PC-3 (cell line): ENCODE measurements at regions not wholly inside any gene's neighbourhood (a gene's known extent, or its start where the extent isn't known, plus 50 kb on each side); places are given as distances from the start of the nearest gene placed in this dataset.

Experiments used
- ATAC-seq: fragments of 200-7000 bp; cut with Tn5 transposase; 2 replicates; pipeline ENCODE4 v1.9.1; 2020; ENCODE audit warnings: mild to moderate bottlenecking, moderate library complexity
- BruUV-seq: library from RNA; stranded (reverse); fragments of 400-500 nt; replicated peaks from 2 replicates; lab custom pipeline; 2021; lab: Mats Ljungman, UMichigan
- CTCF ChIA-PET: fragments of 300-600 bp; sonication (Branson Sonifier 250); formaldehyde crosslinking; loops from one replicate; lab custom pipeline; 2022; ENCODE audit warnings: antibody characterized with exemption; lab: Charles Lee
- POLR2A ChIA-PET: fragments of 300-600 bp; sonication (Branson Sonifier 250); formaldehyde crosslinking; loops from one replicate; lab custom pipeline; 2022; ENCODE audit warnings: antibody characterized with exemption; ENCODE audit not compliant: unreplicated experiment; lab: Charles Lee
- DNase-seq: peaks from one replicate; pipeline ENCODE4 v3.0.0-alpha.2; 2015
- H2AFZ ChIP-seq: fragments of 300-600 bp; sonication (generic); 2 replicates; pipeline ENCODE4 v1.6.0; 2016; ENCODE audit warnings: antibody characterized with exemption, low read length
- H3F3A ChIP-seq: fragments of 300-600 bp; sonication (generic); one replicate; pipeline ENCODE4 v1.6.0; 2017; ENCODE audit warnings: antibody characterized with exemption, low read length, control low read depth, mild to moderate bottlenecking; ENCODE audit not compliant: unreplicated experiment
- H3K27ac ChIP-seq: fragments of 300-600 bp; sonication (generic); 2 replicates; pipeline ENCODE4 v1.5.1; 2016; ENCODE audit warnings: mild to moderate bottlenecking, low read length
- H3K27me3 ChIP-seq: fragments of 300-600 bp; sonication (generic); 2 replicates; pipeline ENCODE4 v1.6.1; 2016; ENCODE audit warnings: low read length, mixed read lengths
- H3K36me3 ChIP-seq: fragments of 300-600 bp; sonication (generic); 2 replicates; pipeline ENCODE4 v1.6.1; 2016; ENCODE audit warnings: low read depth, mixed run types, low read length, mixed read lengths
- H3K4me1 ChIP-seq: fragments of 300-600 bp; sonication (generic); 2 replicates; pipeline ENCODE4 v1.5.1; 2016; ENCODE audit warnings: low read length; ENCODE audit not compliant: insufficient read depth
- H3K4me2 ChIP-seq: fragments of 300-600 bp; sonication (generic); 2 replicates; pipeline ENCODE4 v1.6.0; 2016; ENCODE audit warnings: low read length
- H3K4me3 ChIP-seq: fragments of 300-600 bp; sonication (generic); 2 replicates; pipeline ENCODE4 v1.5.1; 2016; ENCODE audit warnings: mild to moderate bottlenecking, low read length, mixed read lengths
- H3K79me2 ChIP-seq: fragments of 300-600 bp; sonication (generic); 2 replicates; pipeline ENCODE4 v1.6.1; 2017; ENCODE audit warnings: low read length, mixed read lengths
- H3K9ac ChIP-seq: fragments of 300-600 bp; sonication (generic); 2 replicates; pipeline ENCODE4 v1.6.0; 2016; ENCODE audit warnings: mild to moderate bottlenecking, low read length
- H3K9me2 ChIP-seq: fragments of 300-600 bp; sonication (generic); replicated peaks from 2 replicates; pipeline ENCODE4 v1.6.1; 2016; ENCODE audit warnings: mixed run types, low read length, mixed read lengths
- H3K9me3 ChIP-seq: fragments of 300-600 bp; sonication (generic); 2 replicates; pipeline ENCODE4 v1.6.1; 2016; ENCODE audit warnings: low read length, mixed read lengths
- H4K20me1 ChIP-seq: fragments of 300-600 bp; sonication (generic); 2 replicates; pipeline ENCODE4 v1.6.1; 2016; ENCODE audit warnings: low read length, mixed read lengths
- CTCF ChIP-seq: fragments of 300-600 bp; sonication (generic); conservative IDR thresholded peaks from 2 replicates; pipeline ENCODE4 v1.5.1; 2017; ENCODE audit warnings: antibody characterized with exemption, low read depth, mild to moderate bottlenecking, low read length
- EZH2 ChIP-seq: fragments of 300-600 bp; sonication (generic); IDR thresholded peaks from one replicate; pipeline ENCODE4 v1.6.1; 2017; ENCODE audit warnings: antibody characterized with exemption, mild to moderate bottlenecking, low read length; ENCODE audit not compliant: unreplicated experiment
- EZH2phosphoT487 ChIP-seq: fragments of 300-600 bp; sonication (generic); IDR thresholded peaks from 2 replicates; pipeline ENCODE4 v1.6.1; 2018; ENCODE audit warnings: mild to moderate bottlenecking, antibody characterized with exemption, low read length, borderline replicate concordance
- intact Hi-C: fragments of 100-400 bp; cut with micrococcal nuclease; formaldehyde crosslinking; loops from 2 replicates; pipeline ENCODE4 v1.9.0; 2023

DNA sequence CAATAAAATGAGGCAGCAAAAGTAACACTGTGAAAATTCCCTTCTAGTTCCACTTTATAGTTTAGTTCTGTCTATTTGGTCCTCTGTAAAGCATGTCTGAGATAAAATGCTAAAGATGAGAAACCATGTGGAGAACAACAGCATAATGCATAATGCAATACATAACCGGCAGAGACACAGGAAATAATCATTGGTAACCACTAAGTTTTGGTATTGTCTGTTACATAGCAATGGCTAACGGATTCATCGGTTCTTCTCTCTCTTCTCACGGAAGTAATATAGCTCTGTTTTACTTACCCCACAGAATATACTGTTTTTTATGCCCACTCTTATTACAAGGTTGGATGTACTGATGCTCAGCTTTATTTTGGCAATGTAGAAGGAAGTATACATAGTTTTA is 158.9 kb downstream of the FAM174A start:
- Histone ChIP-seq H3K9me3 (no peaks in the 10 kb centered on the region), H3K9me2 (no peaks in the 10 kb centered on the region), H3K27me3 (no peaks in the 10 kb centered on the region), H3K4me2 (no peak overlapping the region), H3K9ac (no peak overlapping the region), H4K20me1 (no peaks in the 10 kb centered on the region), H3K27ac (no peak overlapping the region), H3K79me2 (no peaks in the 10 kb centered on the region), H3K4me1 (peaks cover 11% of the 10 kb centered on the region; the same call in 1 of the 2 replicates), H3K36me3 (no peaks in the 10 kb centered on the region), H2AFZ (no peak overlapping the region), H3K4me3 (no peak overlapping the region), H3F3A (no peaks in the 10 kb centered on the region)
- DNase-seq (no peak), ATAC-seq (no peak)
- ChIA-PET CTCF (no interaction called here), POLR2A (no interaction called here)
- no peak for TF ChIP-seq CTCF
- TF ChIP-seq EZH2: no peak
- BruUV-seq: no TSS peak
- intact Hi-C loops: no loop called here

- BruUV-seq: no TSS peak
- no peaks in the 10 kb centered on the region for H3K9me2 ChIP-seq
- intact Hi-C loops: no loop called here
- H2AFZ ChIP-seq: no peak overlapping the region
- no peak for TF ChIP-seq EZH2
- peak; percentile 67 for TF ChIP-seq CTCF
- POLR2A ChIA-PET: no interaction called here
- CTCF ChIA-PET: interaction anchor here (0.6 kb wide), 1 partner anchor 17 kb away, joined by 3 read pairs; no protein-coding TSS in a partner anchor
- DNase-seq: no peak
- H3K9ac ChIP-seq: no peak overlapping the region
- no peak overlapping the region for H3K27ac ChIP-seq
- no peak for ATAC-seq
- no peaks in the 10 kb centered on the region for H3K9me3 ChIP-seq
- H3K4me1 ChIP-seq: no peaks in the 10 kb centered on the region
- H3K36me3 ChIP-seq: no peaks in the 10 kb centered on the region
- no peaks in the 10 kb centered on the region for H3K27me3 ChIP-seq
- H3K4me3 ChIP-seq: no peak overlapping the region
- H3K79me2 ChIP-seq: no peaks in the 10 kb centered on the region
- no peaks in the 10 kb centered on the region for H3F3A ChIP-seq
- H3K4me2 ChIP-seq: no peak overlapping the region
- H4K20me1 ChIP-seq: no peaks in the 10 kb centered on the region
Measured at GRCh38 chr5:100697970-100698369, 162.8 kb downstream of the FAM174A start.

DNA sequence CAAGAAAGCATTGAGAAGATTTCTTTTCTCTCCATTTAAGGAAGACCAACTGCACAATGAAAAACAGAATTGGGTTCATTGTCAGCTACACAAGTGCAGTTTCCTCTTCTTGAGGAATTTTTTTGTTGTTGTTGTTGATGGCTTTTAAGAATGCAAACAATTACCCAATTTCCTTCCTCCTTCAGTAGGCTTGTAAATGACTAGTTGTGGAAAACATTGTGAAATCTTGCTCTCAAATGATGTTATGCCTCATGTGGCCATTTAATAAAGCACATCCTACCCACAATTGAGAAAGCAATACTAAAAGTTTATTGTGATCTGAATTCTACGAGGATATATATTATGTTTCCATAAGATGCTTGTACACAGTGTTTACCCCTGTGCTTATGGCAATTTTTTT is 171.6 kb downstream of the FAM174A start:
- ATAC-seq: peak; percentile 70
- H3K4me3 ChIP-seq: no peak overlapping the region
- H2AFZ ChIP-seq: no peak overlapping the region
- H4K20me1 ChIP-seq: no peaks in the 10 kb centered on the region
- H3K27ac ChIP-seq: no peak overlapping the region
- H3K9me3 ChIP-seq: no peaks in the 10 kb centered on the region
- H3K27me3 ChIP-seq: no peaks in the 10 kb centered on the region
- no peaks in the 10 kb centered on the region for H3K79me2 ChIP-seq
- H3K9ac ChIP-seq: no peak overlapping the region
- peak; percentile 57 for DNase-seq
- no peak for TF ChIP-seq EZH2phosphoT487
- TF ChIP-seq EZH2: no peak
- peak; percentile 56; the same call in 1 of the 2 replicates for TF ChIP-seq CTCF
- POLR2A ChIA-PET: no interaction called here
- H3K4me1 ChIP-seq: no peaks in the 10 kb centered on the region
- intact Hi-C loops: no loop called here
- no peak overlapping the region for H3K4me2 ChIP-seq
- peaks cover 3% of the 10 kb centered on the region for H3F3A ChIP-seq
- no peaks in the 10 kb centered on the region for H3K9me2 ChIP-seq
- no peaks in the 10 kb centered on the region for H3K36me3 ChIP-seq
- no TSS peak for BruUV-seq
- CTCF ChIA-PET: no interaction called here
